Mammary epithelial cell (primary cell): ENCODE measurements at regions not wholly inside any gene's neighbourhood (a gene's known extent, or its start where the extent isn't known, plus 50 kb on each side); places are given as distances from the start of the nearest gene placed in this dataset.

Source experiments
- CTCF ChIP-seq, 2 donors: IDR thresholded peaks in 1 of 2; conservative IDR thresholded peaks in 1 of 2; 2 replicates each; pipeline ENCODE4 v1.5.1; 2011 to 2012; ENCODE audit warnings: inconsistent platforms in 2 of 2, low read length in 2 of 2, mild to moderate bottlenecking in 2 of 2, control low read depth in 1 of 2, low read depth in 1 of 2; ENCODE audit not compliant: insufficient read depth in 1 of 2; ENCODE audit errors: extremely low read depth in 1 of 2
- EZH2 ChIP-seq: IDR thresholded peaks from 2 replicates; pipeline ENCODE4 v1.6.1; 2012; ENCODE audit warnings: low read length, inconsistent platforms, borderline replicate concordance

GRCh38 chr5:97276474-97277120 is 93.5 kb upstream of the RIOK2 start:
- TF ChIP-seq CTCF (conservative IDR thresholded peaks at IDR 0.05 in 1 of 2, IDR thresholded peaks at IDR 0.05 in 1 of 2; ENCODE audit: extremely low read depth in 1 of 2, insufficient read depth in 1 of 2, low read depth in 1 of 2, low read length in 2 of 2) (no peak), EZH2 (no peak)
